SW 1271 (cell line): ENCODE measurements at regions not wholly inside any gene's neighbourhood (a gene's known extent, or its start where the extent isn't known, plus 50 kb on each side); places are given as distances from the start of the nearest gene placed in this dataset.
A peak's percentile ranks its signal among the peaks of the same experiment; 100 is the strongest.

ENCODE experiments used
- DNase-seq, 2 experiments: peaks; one replicate each; lab custom pipeline; 2025; lab: John Stamatoyannopoulos, UW

- DNase-seq: no peak
Measured at GRCh38 chr12:67427336-67427735, 158.2 kb downstream of the CAND1 start.

GRCh38 chr12:67428431-67428830, 159.3 kb downstream of the CAND1 start:
- DNase-seq: no peak

- DNase-seq: no peak
Measured at GRCh38 chr12:67430708-67431335, 161.7 kb downstream of the CAND1 start.

- DNase-seq: no peak
Measured at GRCh38 chr12:67431411-67432020, 162.4 kb downstream of the CAND1 start.

- no peak for DNase-seq
Measured at GRCh38 chr12:67433385-67434175, 164.4 kb downstream of the CAND1 start.

- DNase-seq: no peak
Measured at GRCh38 chr12:67434671-67435370, 165.7 kb downstream of the CAND1 start.

GRCh38 chr12:67436230-67436629, 167.1 kb downstream of the CAND1 start:
- no peak for DNase-seq

GRCh38 chr12:67437011-67437410, 167.9 kb downstream of the CAND1 start:
- no peak for DNase-seq

- no peak for DNase-seq
Measured at GRCh38 chr12:67439611-67440010, 170.5 kb downstream of the CAND1 start.

- DNase-seq: peak in 1 of 2 experiments; percentile 59
Measured at GRCh38 chr12:67441736-67442346, 172.7 kb downstream of the CAND1 start.

- no peak for DNase-seq
Measured at GRCh38 chr12:67442347-67442841, 173.2 kb downstream of the CAND1 start.

GRCh38 chr12:67442896-67443295, 173.7 kb downstream of the CAND1 start:
- no peak for DNase-seq

- no peak for DNase-seq
Measured at GRCh38 chr12:67444542-67444941, 175.4 kb downstream of the CAND1 start.

- no peak for DNase-seq
Measured at GRCh38 chr12:67446716-67447115, 177.6 kb downstream of the CAND1 start.

- no peak for DNase-seq
Measured at GRCh38 chr12:67447180-67447579, 178.0 kb downstream of the CAND1 start.

- DNase-seq: no peak
Measured at GRCh38 chr12:67449591-67450052, 180.5 kb downstream of the CAND1 start.

GRCh38 chr12:67450441-67450840, 181.3 kb downstream of the CAND1 start:
- DNase-seq: no peak

GRCh38 chr12:67451206-67451605, 182.0 kb downstream of the CAND1 start:
- no peak for DNase-seq

- DNase-seq: no peak
Measured at GRCh38 chr12:67452119-67452805, 183.1 kb downstream of the CAND1 start.

- no peak for DNase-seq
Measured at GRCh38 chr12:67453191-67453590, 184.0 kb downstream of the CAND1 start.

- no peak for DNase-seq
Measured at GRCh38 chr12:67455236-67455635, 186.1 kb downstream of the CAND1 start.
